Cerebellar cortex (tissue), 1 donor: ENCODE measurements at regions not wholly inside any gene's neighbourhood (a gene's known extent, or its start where the extent isn't known, plus 50 kb on each side); places are given as distances from the start of the nearest gene placed in this dataset.

Experiments
- DNase-seq: peaks from one replicate; pipeline ENCODE4 v3.0.0-alpha.2; 2015; ENCODE audit warnings: low spot score

GRCh38 chr5:2009986-2010914, 127.5 kb upstream of the IRX4 start:
- no peak for DNase-seq

- no peak for DNase-seq
Observed at GRCh38 chr5:2008851-2009629, 126.3 kb upstream of the IRX4 start.

- no peak for DNase-seq
Observed at GRCh38 chr5:2007878-2008501, 125.3 kb upstream of the IRX4 start.

- DNase-seq: no peak
Observed at GRCh38 chr5:2007496-2007877, 124.8 kb upstream of the IRX4 start.

GRCh38 chr5:2006971-2007291, 124.2 kb upstream of the IRX4 start:
- DNase-seq: no peak

- no peak for DNase-seq
Observed at GRCh38 chr5:2006193-2006970, 123.7 kb upstream of the IRX4 start.

- DNase-seq: no peak
Observed at GRCh38 chr5:2005101-2006041, 122.6 kb upstream of the IRX4 start.

- DNase-seq: no peak
Observed at GRCh38 chr5:2003690-2004365, 121.1 kb upstream of the IRX4 start.

GRCh38 chr5:2003206-2003605, 120.5 kb upstream of the IRX4 start:
- DNase-seq: no peak

- no peak for DNase-seq
Observed at GRCh38 chr5:2001300-2001699, 118.6 kb upstream of the IRX4 start.

GRCh38 chr5:2000591-2000990, 117.9 kb upstream of the IRX4 start:
- DNase-seq: no peak

GRCh38 chr5:1999794-2000193, 117.1 kb upstream of the IRX4 start:
- DNase-seq: no peak

- no peak for DNase-seq
Observed at GRCh38 chr5:1998716-1999317, 116.1 kb upstream of the IRX4 start.

GRCh38 chr5:1998348-1998669, 115.6 kb upstream of the IRX4 start:
- DNase-seq: no peak

- no peak for DNase-seq
Observed at GRCh38 chr5:1997640-1998347, 115.1 kb upstream of the IRX4 start.

- no peak for DNase-seq
Observed at GRCh38 chr5:1995491-1995890, 112.8 kb upstream of the IRX4 start.

GRCh38 chr5:1987471-1987870, 104.7 kb upstream of the IRX4 start:
- no peak for DNase-seq

- no peak for DNase-seq
Observed at GRCh38 chr5:1985781-1986180, 103.1 kb upstream of the IRX4 start.

GRCh38 chr5:1983919-1984695, 101.4 kb upstream of the IRX4 start:
- DNase-seq: no peak
